Astrocyte (in vitro differentiated cells and primary cell): ENCODE measurements at regions not wholly inside any gene's neighbourhood (a gene's known extent, or its start where the extent isn't known, plus 50 kb on each side); places are given as distances from the start of the nearest gene placed in this dataset.

Source experiments
- DNase-seq: peaks from one replicate; pipeline ENCODE4 v3.0.0-alpha.2; 2010; ENCODE audit warnings: low read depth
- FAIRE-seq: peaks from 2 replicates; lab custom pipeline; 2011; peaks lifted over from hg19 to GRCh38; lab: Jason Lieb, UNC
- H2AFZ ChIP-seq: 2 replicates; pipeline ENCODE4 v1.6.0; 2012; ENCODE audit warnings: low read depth, low read length, inconsistent platforms
- H3K27ac ChIP-seq: 2 replicates; pipeline ENCODE4 v1.5.1; 2011; ENCODE audit warnings: low read depth, low read length, inconsistent platforms
- H3K27me3 ChIP-seq: 2 replicates; pipeline ENCODE4 v1.6.0; 2011; ENCODE audit warnings: low read length, inconsistent platforms; ENCODE audit not compliant: insufficient read depth
- H3K36me3 ChIP-seq: 2 replicates; pipeline ENCODE4 v1.5.1; 2011; ENCODE audit warnings: low read length, inconsistent platforms; ENCODE audit not compliant: insufficient read depth
- H3K4me1 ChIP-seq: 2 replicates; pipeline ENCODE4 v1.5.1; 2011; ENCODE audit warnings: low read length, inconsistent platforms; ENCODE audit not compliant: insufficient read depth
- H3K4me2 ChIP-seq: 2 replicates; pipeline ENCODE4 v1.6.0; 2012; ENCODE audit warnings: low read length, inconsistent platforms
- H3K4me3 ChIP-seq: 2 replicates; pipeline ENCODE4 v1.5.1; 2011; ENCODE audit warnings: low read depth, mild to moderate bottlenecking, low read length, inconsistent platforms; ENCODE audit not compliant: insufficient read depth
- H3K79me2 ChIP-seq: 2 replicates; pipeline ENCODE4 v1.6.0; 2012; ENCODE audit warnings: mild to moderate bottlenecking, low read length, inconsistent platforms; ENCODE audit not compliant: insufficient read depth
- H3K9ac ChIP-seq: 2 replicates; pipeline ENCODE4 v1.6.0; 2012; ENCODE audit warnings: mild to moderate bottlenecking, low read length, inconsistent platforms
- H3K9me3 ChIP-seq: 2 replicates; pipeline ENCODE4 v1.5.1; 2012; ENCODE audit warnings: low read depth, mild to moderate bottlenecking, low read length, inconsistent platforms; ENCODE audit not compliant: insufficient read depth
- H4K20me1 ChIP-seq: 2 replicates; pipeline ENCODE4 v1.6.0; 2012; ENCODE audit warnings: low read length, inconsistent platforms; ENCODE audit not compliant: insufficient read depth
- H3K27ac Mint-ChIP-seq: one replicate; pipeline ENCODE4 v1.8.0; 2021; ENCODE audit warnings: mild to moderate bottlenecking, mixed read lengths; ENCODE audit not compliant: unreplicated experiment
- H3K27me3 Mint-ChIP-seq: one replicate; pipeline ENCODE4 v1.8.0; 2021; ENCODE audit warnings: low read depth, mixed read lengths; ENCODE audit not compliant: unreplicated experiment
- H3K36me3 Mint-ChIP-seq: one replicate; pipeline ENCODE4 v1.8.0; 2021; ENCODE audit warnings: low read depth, mixed read lengths; ENCODE audit not compliant: unreplicated experiment
- H3K4me1 Mint-ChIP-seq: one replicate; pipeline ENCODE4 v1.8.0; 2021; ENCODE audit warnings: low read depth, mixed read lengths; ENCODE audit not compliant: unreplicated experiment
- H3K4me3 Mint-ChIP-seq: one replicate; pipeline ENCODE4 v1.8.0; 2021; ENCODE audit warnings: mild to moderate bottlenecking, moderate library complexity, mixed read lengths; ENCODE audit not compliant: unreplicated experiment
- H3K9me3 Mint-ChIP-seq: one replicate; pipeline ENCODE4 v1.8.0; 2021; ENCODE audit warnings: mild to moderate bottlenecking, mixed read lengths; ENCODE audit not compliant: unreplicated experiment
- EZH2 ChIP-seq: IDR thresholded peaks from 2 replicates; pipeline ENCODE4 v1.6.1; 2012; ENCODE audit warnings: mild to moderate bottlenecking, low read length, inconsistent platforms; ENCODE audit not compliant: insufficient read depth
- TF ChIP-seq, protein P1 (sequence below): IDR thresholded peaks from 2 replicates; pipeline ENCODE4 v1.5.1; 2011; ENCODE audit warnings: low read depth, mild to moderate bottlenecking, inconsistent platforms, low read length, moderate library complexity; ENCODE audit not compliant: insufficient read depth

- Histone ChIP-seq H3K27ac (no peak overlapping the region), H3K9me3 (no peaks in the 10 kb centered on the region), H3K79me2 (no peaks in the 10 kb centered on the region), H3K9ac (no peak overlapping the region), H3K4me2 (no peak overlapping the region), H4K20me1 (no peaks in the 10 kb centered on the region), H3K36me3 (no peaks in the 10 kb centered on the region), H3K27me3 (no peaks in the 10 kb centered on the region), H2AFZ (no peak overlapping the region), H3K4me1 (no peaks in the 10 kb centered on the region), H3K4me3 (no peak overlapping the region)
- no peak for DNase-seq
- no peak overlapping the region for H3K4me3 Mint-ChIP-seq
- no peaks in the 10 kb centered on the region for H3K4me1 Mint-ChIP-seq
- no peaks in the 10 kb centered on the region for H3K27me3 Mint-ChIP-seq
- TF ChIP-seq, protein P1, sequence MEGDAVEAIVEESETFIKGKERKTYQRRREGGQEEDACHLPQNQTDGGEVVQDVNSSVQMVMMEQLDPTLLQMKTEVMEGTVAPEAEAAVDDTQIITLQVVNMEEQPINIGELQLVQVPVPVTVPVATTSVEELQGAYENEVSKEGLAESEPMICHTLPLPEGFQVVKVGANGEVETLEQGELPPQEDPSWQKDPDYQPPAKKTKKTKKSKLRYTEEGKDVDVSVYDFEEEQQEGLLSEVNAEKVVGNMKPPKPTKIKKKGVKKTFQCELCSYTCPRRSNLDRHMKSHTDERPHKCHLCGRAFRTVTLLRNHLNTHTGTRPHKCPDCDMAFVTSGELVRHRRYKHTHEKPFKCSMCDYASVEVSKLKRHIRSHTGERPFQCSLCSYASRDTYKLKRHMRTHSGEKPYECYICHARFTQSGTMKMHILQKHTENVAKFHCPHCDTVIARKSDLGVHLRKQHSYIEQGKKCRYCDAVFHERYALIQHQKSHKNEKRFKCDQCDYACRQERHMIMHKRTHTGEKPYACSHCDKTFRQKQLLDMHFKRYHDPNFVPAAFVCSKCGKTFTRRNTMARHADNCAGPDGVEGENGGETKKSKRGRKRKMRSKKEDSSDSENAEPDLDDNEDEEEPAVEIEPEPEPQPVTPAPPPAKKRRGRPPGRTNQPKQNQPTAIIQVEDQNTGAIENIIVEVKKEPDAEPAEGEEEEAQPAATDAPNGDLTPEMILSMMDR = no peak
- TF ChIP-seq EZH2 = no peak
- no peak overlapping the region for H3K27ac Mint-ChIP-seq
- H3K9me3 Mint-ChIP-seq = peaks cover 2% of the 10 kb centered on the region
- H3K36me3 Mint-ChIP-seq = no peaks in the 10 kb centered on the region
- FAIRE-seq = no peak
Observed at GRCh38 chr4:114497116-114497515, 101.5 kb upstream of the UGT8 start.

DNA sequence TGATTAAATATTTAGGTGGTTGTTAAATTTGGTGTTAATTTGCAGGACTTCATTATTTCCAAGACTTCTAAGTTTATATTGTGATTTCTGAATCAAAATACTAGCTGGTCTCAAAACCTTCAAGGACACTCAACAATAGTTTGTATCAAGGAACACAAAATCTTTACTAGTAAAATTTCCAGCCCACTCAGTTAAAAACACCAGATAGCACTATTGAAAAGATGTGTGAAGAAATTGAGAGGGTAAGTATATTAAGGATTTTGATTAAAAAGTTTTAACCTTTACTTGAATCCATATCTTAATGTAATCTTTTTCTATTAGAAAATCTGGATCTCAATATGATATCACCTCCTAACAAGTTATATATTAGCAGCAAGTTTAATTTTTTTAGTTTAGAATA, 89.3 kb upstream of the UGT8 start:
- Histone ChIP-seq H3K4me1 (no peaks in the 10 kb centered on the region), H3K9ac (no peak overlapping the region), H3K36me3 (no peaks in the 10 kb centered on the region), H3K9me3 (no peaks in the 10 kb centered on the region), H3K4me2 (no peak overlapping the region), H3K4me3 (no peak overlapping the region), H3K79me2 (no peaks in the 10 kb centered on the region), H3K27me3 (no peaks in the 10 kb centered on the region), H2AFZ (no peak overlapping the region), H4K20me1 (no peaks in the 10 kb centered on the region), H3K27ac (no peak overlapping the region)
- Mint-ChIP-seq H3K4me3 (no peak overlapping the region), H3K9me3 (no peaks in the 10 kb centered on the region), H3K4me1 (no peaks in the 10 kb centered on the region), H3K27me3 (no peaks in the 10 kb centered on the region), H3K27ac (no peak overlapping the region), H3K36me3 (no peaks in the 10 kb centered on the region)
- FAIRE-seq (no peak), DNase-seq (no peak)
- TF ChIP-seq, protein P1 = no peak
- no peak for TF ChIP-seq EZH2

GRCh38 chr4:114512595-114513295, 85.9 kb upstream of the UGT8 start:
- H3K9ac ChIP-seq = no peak overlapping the region
- Mint-ChIP-seq H3K4me3 (no peak overlapping the region), H3K27me3 (no peaks in the 10 kb centered on the region), H3K36me3 (peaks cover 3% of the 10 kb centered on the region), H3K27ac (no peak overlapping the region), H3K4me1 (no peaks in the 10 kb centered on the region), H3K9me3 (peaks cover 5% of the 10 kb centered on the region)
- H3K79me2 ChIP-seq = no peaks in the 10 kb centered on the region
- no peak overlapping the region for H3K4me3 ChIP-seq
- no peak overlapping the region for H2AFZ ChIP-seq
- H3K4me1 ChIP-seq = no peaks in the 10 kb centered on the region
- H4K20me1 ChIP-seq = no peaks in the 10 kb centered on the region
- H3K36me3 ChIP-seq = no peaks in the 10 kb centered on the region
- no peak overlapping the region for H3K27ac ChIP-seq
- FAIRE-seq = no peak
- no peaks in the 10 kb centered on the region for H3K27me3 ChIP-seq
- H3K4me2 ChIP-seq = no peak overlapping the region
- no peak for TF ChIP-seq EZH2
- TF ChIP-seq, protein P1 = no peak
- no peaks in the 10 kb centered on the region for H3K9me3 ChIP-seq
- DNase-seq = no peak
